NCI-H2227 (cell line): ENCODE measurements at regions not wholly inside any gene's neighbourhood (a gene's known extent, or its start where the extent isn't known, plus 50 kb on each side); places are given as distances from the start of the nearest gene placed in this dataset.
A peak's percentile ranks its signal among the peaks of the same experiment; 100 is the strongest.

Experiments used
- DNase-seq: peaks from one replicate; lab custom pipeline; 2025; ENCODE audit not compliant: unreplicated experiment; lab: John Stamatoyannopoulos, UW

DNA sequence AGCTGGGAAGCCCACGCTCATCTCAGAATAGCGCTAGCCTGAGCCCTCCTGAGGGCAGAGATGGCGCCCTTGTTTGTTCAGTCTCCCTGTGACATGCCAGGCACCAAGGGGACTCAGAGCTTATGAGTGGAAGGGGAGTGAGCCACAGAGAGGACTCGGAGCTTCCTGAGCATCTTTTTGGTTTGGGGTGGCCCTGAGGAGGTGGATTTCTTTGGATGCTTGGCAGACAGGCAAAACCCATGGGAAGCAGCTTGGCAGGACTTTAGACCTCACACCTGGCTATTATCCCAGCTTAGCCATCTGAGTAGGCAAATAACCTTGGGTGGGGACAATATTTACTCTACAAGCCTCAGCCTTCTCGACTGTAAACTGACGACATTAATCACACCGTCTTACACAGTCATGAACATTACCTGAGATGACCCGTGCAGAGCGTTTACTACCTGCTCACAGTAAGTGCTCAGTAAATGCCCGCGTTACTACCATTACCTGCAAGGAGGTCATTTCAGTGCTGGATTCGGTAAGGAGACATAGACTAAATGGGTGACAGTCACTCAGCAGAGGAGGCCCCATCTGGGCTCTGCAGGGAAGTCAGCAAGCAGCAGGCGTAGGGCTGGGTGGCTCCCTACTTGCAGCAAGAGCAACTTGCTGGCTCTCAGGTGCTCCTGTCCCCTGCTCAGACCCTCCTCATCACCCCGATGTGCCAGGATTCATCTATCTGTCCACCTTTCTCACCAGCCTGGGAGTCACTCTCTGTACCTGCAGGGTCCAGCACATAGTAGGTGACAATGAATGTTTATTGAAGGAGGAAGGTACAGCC, 54.9 kb downstream of the KLHDC7A start:
- no peak for DNase-seq

DNA sequence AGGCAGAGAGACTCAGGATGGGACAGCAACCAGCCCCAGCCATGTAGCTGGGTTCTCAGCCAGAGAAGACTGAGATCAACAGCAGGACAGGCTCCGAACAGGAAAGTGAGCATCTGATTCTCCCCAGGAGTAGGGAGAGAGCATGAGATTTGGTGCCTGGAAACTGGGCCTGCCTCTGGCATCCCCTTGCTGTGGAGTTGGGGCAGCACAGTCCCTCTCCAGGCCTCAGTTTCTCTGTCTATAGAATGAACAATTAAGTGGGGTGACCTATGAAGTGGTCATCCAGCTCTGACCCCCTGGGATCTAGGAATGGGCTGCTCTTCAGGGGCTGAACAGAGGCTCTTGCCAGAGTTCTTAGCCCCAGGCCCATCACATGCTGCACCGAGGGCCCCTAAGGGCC, 55.6 kb downstream of the KLHDC7A start:
- DNase-seq = no peak

DNA sequence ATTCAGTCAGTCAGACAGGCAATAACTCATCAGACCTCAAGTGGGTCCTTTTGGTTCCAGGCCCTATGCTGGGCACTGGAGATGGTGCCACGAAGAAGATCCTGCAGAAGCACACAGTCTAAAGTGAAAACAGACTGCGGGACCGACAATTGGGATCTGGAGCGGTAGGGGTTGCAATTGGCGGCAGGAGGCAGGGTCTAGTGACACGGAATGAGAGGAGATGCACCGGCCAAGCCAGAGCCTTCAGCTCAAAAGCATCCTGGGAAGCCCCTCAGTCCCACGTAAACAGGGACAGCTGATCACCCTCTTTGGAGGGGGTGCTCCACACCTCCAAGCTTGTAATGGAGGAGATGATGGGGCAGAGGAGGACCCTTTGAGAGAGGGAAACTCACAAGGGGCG, 56.2 kb downstream of the KLHDC7A start:
- no peak for DNase-seq

DNA sequence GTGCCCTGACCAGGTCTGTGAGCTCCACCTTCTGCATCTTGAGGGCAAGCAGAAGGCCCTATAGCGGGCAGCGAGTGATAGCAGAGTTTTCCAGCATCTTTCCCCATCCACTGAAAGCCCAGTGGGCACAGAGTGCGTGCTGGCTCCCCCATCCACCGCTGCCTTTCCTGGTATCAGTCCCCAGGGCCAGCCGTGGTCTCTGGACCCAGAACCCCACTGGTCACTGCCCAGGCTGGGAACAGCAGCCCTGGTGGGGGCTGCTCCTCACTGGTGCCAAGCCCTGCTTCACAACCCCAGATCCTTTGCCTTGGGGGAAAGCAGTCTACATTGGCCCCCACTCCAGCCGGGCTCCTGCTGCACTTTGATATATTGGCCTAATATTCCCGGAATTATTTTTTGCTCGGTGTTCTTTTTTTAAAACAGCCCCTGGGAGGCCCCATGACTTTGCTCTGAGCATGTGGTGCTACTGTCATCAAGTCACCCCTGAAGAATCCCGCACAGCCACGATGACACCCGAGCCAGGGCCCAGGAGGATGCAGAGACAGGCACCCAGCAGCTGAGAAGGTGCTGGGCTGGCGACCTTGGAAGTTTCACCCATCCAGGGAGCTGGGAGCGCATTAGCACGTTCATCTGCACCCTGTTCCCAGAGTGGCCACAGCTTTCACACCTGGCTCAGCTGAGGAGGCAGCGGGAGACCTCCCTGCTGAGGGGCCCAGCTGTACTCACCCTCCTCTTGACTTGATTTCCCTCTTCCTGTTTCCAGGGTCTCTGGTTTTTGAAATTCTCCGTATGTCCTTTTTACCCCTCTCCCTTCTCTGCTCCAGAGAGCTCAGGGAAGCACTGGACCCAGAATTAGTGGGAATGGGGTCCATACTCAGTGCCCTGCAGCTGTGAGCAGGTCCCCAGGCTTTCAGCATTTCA, 56.9 kb downstream of the KLHDC7A start:
- no peak for DNase-seq

DNA sequence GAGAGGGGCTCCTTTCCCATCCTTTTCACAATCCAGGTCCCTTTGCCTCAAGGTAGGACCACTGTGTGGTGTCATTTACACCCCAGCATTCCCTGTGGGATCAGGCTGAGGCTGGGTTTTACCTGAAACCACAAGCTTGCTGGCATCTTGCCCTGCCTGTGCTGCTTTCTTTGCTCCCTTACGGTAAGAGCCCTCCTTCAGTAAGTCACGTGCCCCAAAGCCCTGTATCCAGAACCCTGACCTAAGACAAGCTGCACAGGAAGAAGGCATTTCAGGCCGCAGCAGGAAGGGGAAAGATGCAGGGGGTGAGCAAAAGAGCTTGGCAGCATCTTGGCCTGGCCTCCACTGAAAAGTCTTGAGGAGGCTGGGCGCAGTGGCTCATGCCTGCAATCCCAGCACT, 58.4 kb downstream of the KLHDC7A start:
- DNase-seq = no peak

DNA sequence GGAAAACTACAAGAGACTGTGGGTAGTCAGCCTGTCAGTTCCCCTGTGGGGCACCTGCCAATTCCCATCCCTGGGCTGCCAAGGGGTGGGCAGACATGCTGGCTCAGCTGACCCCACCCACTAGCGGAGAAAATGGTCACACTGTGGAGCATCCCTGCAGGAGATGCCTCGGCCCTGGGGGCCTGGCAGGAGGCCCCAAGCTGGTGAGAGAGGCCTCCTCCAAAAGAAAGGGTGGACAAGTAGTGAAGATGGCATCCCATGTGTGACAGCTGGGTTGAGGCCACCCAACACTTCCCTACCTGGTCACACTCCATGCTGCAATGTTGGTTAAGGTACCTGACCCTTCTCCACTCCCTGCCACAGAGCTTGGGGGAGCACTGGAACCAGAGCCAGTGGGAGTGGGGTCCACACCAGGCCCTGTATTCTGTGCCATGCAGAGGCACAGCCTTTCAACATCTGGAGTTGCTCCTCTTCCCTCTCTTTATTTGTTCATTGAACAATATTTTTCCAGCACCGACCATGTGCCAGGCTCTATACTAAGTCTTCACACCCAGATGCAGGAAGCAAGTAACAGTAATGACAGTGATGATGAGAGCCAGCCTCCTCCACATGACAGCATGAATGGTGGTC, 59.5 kb downstream of the KLHDC7A start:
- no peak for DNase-seq

DNA sequence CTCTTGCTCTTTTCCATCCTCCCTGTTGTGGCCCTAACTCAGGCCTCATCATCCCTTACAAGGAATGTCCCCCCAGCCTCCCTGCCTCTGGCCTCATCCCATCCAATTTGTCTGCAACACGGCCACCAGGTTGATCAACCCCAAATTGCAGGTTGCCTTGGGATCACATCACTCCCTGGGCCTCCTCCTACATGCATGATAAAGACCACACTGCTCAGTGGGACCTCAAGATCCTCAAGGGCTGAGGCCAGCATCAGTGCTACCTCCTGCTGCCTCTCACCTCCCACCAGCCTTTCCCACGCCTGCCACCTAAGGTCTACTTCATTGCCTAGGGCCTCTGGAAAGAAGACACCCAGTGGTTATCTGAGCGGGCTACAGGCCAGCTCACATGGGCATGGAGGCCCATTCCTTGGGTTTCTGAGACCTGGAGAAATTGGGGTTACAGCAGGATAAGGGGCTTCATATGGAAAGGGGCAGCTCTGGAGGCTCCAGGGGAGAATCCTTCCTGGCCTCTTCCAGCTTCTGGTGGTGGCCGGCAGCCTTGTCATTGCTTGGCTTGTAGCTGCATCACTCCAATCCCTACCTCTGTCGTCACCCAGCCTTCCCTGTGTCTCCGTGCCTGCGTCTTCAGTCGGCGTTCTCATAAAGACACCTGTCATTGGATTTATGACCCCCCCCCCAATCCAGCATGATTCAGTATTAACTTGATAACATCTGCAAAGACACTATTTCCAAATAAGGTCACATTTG, 60.5 kb downstream of the KLHDC7A start:
- no peak for DNase-seq

DNA sequence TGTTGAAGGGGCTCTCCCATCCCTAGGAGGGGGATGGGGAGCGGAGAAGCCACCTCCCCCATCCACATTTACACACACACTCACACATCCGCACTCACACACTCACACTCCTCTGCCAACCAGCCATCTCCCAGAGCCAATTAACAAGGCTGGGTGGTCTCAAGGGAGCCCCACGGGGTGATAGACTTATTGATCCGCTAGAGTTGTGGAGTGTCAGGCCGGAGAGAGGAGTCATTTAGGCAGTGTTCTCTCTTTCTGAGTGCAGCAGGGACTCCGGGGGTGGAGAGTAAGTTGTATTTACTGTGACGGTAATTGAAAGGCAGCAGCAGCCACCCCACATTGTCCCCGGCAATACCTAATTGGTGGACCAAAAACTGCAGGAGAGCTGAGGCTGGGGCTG, 61.6 kb downstream of the KLHDC7A start:
- peak; percentile 61 for DNase-seq

DNA sequence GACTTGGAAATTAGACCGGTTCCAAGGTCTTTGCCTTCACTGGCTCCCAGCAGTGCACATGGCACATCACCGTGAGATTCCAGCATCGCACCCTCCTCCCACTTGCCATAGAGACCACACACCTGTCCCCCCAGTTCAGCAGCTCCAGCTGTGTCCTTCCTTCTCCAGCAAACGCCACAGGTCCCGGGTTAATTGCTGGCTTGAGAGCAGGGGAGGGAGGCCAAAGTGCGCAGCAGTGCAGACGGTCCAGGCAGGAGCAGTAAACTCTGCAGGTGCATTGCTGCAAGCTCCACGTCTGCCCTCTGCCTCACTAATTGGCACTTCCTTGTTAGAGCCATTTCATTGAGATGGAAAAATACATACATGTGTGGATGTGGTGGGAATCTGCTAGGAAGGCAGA, 65.3 kb downstream of the KLHDC7A start:
- peak; percentile 18 for DNase-seq

DNA sequence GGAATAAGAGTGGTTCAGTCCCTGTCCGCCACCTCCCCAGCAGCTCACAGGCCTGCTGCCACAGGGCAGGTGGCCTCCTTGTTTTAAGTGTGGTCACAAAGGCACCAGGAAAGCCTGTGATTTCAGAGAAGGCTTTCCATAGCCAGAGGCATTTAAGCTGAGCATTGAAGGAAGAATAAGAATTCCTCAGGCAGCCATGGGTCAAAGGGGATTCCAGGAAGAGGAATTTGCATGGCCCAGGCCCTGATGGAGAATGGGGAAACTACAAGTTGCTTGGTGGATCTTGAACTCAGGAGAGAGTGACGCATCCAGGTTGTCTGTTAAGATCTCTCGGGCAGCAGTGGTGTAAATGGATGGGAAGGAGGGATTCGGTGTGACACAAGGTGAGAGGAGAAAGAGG, 66.7 kb downstream of the KLHDC7A start:
- DNase-seq = no peak

DNA sequence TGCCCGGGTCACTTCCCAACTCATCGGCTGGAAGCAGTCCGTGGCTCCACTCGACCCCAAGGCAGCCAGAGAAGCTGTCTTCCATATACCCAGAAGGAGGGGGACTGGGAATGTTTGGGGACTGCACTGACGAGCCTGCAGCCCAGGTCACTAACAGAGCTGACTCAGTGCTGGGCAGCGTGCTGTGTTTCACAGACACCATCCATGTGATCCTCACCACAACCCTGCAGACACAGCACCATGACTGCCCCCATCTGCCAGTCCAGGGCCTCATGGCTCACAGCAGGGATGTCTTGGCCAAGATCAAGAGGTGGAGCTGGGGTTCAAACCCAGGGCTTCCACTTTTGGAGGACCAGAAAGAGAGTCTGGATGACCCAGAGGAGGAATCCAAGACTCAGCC, 67.9 kb downstream of the KLHDC7A start:
- no peak for DNase-seq

DNA sequence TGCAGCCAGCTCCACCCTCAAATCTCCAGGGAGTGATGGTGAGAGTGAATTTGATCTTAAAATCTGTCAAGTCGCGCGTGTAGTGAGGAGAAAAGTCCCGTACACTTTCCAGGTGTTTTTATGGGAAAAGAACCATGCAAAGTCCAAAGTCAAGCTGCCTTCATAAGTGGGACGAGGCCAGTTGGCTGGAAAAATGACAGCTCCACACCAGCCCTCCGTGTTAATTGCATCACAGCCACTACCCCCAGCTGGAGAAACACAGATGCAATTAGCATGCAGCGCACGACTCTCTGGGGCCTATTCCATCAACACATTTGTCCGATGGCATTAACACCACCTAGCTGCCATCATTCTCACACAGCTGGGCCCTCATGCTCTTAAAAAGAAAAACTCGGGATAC, 68.4 kb downstream of the KLHDC7A start:
- DNase-seq = no peak

DNA sequence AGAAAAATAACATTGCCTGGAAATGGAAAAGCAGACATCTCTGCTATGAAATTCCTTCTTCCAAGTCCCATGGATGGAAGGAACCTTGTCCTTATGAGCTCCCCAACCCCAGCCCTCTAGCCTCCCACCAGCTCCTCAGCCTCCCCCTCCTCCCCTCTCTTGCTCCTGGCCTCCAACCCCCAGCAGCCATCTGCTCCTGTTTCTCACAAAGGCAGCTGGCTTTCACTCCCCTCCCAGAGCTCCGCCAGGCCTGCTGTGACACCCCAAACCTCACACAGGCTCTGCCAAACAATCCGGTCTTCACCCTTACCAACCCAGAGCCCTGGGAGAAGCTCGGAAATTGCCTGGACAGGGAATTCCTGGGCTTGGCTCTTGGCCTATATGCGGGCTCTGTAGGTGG, 69.2 kb downstream of the KLHDC7A start:
- no peak for DNase-seq

DNA sequence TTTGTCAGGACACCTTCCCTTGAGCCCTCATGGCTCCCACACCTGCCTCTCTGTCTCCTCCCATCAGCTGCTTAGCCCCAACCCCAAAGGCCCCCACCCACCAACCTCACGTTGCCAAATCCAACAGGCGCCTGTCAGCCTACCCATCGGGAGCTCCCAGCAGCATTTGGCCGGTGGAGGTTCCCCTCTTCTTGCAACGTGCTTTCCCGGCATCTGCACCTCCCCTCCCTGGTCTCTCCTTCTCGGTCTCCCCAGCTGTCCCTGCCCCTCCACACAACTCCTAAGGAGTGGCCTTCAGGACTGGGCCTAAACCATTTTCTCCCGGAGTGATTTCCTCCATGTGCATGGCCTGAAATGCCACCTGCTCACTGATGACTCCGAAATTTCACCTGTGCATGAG, 71.9 kb downstream of the KLHDC7A start:
- no peak for DNase-seq

DNA sequence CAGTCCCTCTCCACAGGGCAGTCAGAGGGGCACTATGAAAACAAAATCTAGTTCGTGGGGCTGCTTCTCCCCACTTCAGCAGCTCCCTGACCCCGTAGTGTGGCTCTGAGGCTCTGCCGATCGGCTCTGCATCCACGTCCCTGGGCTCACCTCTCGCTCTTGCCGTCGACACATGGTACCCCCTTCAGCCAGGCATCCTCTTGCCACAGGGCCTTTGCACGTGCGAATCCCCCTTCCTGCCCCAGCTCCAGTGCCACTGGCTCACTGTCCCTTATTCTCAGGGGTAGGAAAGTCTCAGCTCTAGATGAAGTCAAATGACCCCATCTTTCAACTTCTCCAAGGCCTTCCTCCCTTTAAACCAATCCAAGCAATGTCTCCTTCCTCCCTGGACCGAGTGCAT, 72.7 kb downstream of the KLHDC7A start:
- no peak for DNase-seq

DNA sequence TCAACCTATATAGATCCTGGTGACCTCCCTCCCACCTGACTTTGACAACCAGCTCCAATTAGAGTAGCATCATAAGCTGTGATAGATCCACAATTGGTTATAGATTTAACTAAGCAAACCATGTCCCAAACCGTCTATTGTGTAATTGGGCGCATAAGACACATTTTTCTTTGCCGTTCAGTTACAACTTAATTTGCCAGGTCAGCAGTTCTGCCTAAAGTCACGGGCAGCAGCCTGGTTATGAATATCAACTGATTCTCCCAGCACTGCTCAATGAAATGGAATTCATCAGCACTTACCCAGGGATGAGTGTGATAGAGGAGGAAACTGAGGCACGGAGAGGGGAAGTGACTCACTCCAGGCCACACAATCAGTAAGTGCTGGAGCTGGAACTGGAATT, 73.4 kb downstream of the KLHDC7A start:
- no peak for DNase-seq

DNA sequence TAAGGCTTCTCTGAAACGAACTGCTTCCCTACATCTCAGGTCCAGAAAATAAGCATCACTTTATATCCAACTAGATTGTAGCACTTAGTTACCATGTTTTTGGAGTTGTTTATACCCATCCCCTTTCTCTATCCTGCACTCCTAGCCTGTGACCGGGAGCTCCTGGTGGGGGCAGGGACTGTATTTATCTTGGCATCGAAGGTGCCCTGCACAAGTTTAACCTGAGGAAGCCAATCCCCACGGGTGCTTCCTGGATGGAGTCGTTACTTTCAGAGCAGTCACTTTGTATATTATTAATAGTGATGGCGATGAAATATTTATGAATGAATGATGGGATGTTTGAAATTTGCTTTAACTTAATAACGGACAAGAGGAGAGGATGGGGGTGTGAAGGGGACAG, 73.9 kb downstream of the KLHDC7A start:
- DNase-seq = no peak

DNA sequence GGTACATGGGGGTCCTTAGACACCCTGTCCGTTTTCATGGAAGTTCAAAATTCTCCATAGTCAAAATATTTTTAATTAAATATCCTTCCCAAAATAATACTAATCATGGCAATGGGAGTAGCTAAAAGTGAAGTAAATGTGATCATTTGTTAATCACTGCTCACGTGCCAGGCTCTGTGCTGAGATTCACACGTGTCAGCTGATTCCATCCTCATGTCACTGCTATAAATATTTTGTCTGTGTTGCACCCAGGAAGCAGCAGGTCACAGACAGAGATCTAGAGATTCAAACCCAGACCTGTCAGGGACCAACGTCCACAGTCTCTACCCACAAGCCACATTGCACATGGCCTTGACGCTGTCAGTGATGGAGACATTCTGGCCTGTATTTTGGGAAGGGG, 74.3 kb downstream of the KLHDC7A start:
- DNase-seq = no peak

DNA sequence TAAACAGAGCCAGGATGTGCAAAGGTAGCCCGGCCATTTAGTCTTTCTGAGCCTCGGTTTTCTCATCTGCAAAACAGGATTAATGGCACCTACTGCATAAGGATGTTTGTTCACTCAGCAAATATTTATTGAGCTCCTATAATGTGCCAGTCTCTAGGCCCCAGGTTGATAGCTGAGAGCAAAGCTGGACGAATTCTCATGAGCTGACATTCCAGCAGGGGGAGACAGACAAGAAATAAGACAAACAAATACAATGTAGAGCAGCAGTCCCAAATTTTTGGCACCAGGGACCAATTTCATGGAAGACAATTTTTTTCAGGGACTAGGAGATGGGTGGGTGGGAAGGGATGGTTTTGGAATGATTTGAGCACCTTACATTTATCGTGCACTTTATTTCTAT, 74.3 kb upstream of the PAX7 start:
- peak; percentile 60 for DNase-seq

DNA sequence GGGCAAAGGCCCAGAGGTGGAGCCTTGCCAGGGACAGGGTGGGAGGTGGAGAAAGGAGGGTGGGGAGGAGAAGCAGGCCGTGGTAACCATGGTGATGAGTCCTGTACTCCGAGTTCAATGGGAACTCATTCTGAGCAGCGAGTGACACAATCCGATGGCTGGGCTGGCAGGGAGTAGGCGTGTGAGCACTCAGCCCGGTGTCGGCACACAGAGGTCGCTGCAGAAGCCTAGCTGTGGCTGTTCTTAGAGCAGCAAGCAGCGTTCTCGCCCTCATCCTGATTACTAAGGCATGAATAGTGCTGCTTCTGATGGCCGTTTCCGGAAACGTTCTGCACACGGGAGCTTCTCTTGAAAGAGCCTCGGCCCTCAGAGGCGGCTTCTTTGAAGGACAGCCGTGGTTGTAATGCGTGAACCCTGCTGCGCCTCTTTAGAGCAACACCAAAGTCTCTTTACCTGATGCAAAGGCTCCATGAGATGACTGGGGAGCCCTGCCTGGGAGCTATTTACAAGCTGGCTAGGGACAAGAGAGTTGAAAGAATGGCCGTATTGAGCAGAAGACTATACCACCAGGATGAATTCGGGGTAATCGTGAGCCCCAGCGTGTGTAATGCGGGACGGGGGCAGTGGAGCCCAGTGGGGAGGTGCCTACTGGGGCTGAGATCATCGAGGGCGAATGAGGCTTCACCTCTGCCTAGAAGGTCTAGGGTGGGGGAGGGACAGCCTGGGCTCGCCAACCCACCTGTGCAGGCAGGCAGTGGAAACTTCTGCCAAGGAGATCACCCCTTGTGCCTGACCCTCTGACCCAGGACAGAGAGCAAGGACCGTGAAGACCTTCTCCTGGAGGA, 72.8 kb upstream of the PAX7 start:
- DNase-seq = peak; percentile 88
